ENCODE measurements at regions not wholly inside any gene's neighbourhood (a gene's known extent, or its start where the extent isn't known, plus 50 kb on each side); places are given as distances from the start of the nearest gene placed in this dataset.

- no peak overlapping the region for H3K4me3 ChIP-seq (ENCODE audit: low read depth, low read length)
- TF ChIP-seq, protein P1, sequence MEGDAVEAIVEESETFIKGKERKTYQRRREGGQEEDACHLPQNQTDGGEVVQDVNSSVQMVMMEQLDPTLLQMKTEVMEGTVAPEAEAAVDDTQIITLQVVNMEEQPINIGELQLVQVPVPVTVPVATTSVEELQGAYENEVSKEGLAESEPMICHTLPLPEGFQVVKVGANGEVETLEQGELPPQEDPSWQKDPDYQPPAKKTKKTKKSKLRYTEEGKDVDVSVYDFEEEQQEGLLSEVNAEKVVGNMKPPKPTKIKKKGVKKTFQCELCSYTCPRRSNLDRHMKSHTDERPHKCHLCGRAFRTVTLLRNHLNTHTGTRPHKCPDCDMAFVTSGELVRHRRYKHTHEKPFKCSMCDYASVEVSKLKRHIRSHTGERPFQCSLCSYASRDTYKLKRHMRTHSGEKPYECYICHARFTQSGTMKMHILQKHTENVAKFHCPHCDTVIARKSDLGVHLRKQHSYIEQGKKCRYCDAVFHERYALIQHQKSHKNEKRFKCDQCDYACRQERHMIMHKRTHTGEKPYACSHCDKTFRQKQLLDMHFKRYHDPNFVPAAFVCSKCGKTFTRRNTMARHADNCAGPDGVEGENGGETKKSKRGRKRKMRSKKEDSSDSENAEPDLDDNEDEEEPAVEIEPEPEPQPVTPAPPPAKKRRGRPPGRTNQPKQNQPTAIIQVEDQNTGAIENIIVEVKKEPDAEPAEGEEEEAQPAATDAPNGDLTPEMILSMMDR (IDR thresholded peaks at IDR 0.05; ENCODE audit: low read depth, low read length): no peak
Observed at GRCh38 chr1:25065321-25065721, 135.2 kb upstream of the RUNX3 start.

DNA sequence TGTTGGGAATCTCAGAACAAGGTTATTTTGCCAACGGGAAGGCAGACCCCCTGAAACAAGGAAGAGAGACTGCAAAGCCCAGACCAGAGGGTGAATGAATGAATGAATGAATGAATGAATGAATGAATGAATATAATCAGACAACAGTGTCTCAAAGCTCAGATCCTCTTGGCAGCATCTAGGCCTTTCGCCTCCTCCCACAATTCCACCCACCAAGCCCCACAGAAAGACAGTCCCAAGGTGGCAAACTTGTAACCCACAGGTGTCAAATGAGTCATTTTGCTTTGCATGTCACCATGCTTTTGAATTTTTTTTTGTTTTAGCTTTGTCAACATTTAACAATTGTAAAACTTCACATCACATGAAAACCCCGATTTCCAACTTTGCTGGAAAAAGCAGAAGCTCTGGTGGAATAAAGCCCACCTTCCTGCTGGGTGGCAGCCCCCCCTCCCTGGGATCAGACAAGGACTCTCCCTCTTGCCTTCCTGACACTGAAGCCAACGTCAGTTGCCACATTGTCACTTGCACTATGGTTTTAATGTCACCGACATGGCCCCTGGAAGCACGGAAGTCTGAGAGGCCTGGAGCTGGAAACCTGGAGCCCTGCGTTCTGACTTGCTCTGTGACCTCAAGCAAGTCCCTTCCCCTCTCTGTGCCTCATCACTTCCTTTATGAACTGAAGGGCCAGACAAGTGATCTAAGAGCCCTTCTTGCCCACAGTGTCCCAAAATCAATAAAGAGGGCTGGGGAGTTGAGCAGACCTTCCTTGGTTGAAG is 134.6 kb upstream of the RUNX3 start:
- TF ChIP-seq, protein P1 (IDR thresholded peaks at IDR 0.05; ENCODE audit: low read depth, low read length): no peak
- H3K4me3 ChIP-seq (ENCODE audit: low read depth, low read length): no peak overlapping the region

DNA sequence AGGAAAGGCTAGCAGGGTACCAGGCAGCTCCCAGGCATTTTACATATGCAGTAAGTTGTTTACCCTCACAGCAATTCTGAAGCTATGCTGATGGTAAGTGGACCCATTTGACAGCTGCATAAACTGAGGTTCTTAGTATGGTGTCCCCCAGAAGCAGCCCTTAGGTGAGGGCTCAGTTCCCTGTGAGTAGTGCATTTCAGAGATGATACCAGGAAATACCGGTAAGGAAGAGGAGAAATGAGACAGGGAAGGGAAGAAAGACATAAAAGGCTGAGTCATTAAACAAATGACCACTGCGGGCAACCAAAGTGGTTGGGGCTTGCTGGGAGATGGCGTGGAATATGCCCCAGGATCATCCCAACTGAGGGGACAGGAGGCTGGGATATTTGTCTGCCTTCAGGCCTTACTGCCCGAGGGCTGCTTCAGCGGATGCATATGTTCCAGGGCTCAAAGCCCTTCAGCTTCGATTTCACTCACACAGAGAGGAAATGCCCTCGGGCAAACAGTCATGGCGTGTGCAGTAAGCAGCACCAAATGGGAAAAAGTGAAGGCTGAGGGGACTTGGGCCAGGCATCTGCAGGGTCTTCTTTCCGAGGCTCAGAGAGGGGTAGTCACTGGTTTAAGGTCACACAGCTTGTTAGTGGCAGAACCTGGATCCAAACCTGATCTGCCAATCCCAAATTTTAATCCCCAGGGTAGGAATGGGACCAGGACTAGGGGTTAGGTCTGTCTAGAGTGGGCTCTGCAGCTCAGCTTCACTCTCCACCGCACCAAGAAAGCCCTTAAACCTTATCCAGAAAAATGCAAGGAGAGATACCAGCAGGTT is 133.7 kb upstream of the RUNX3 start:
- TF ChIP-seq, protein P1 (IDR thresholded peaks at IDR 0.05; ENCODE audit: low read depth, low read length): no peak

GRCh38 chr1:25062621-25063255 is 132.7 kb upstream of the RUNX3 start:
- TF ChIP-seq, protein P1 (IDR thresholded peaks at IDR 0.05; ENCODE audit: low read depth, low read length): no peak
- no peak overlapping the region for H3K4me3 ChIP-seq (ENCODE audit: low read depth, low read length)

More for the DNA sequence above, 133.7 kb upstream of the RUNX3 start:
- H3K4me3 ChIP-seq (ENCODE audit: low read depth, low read length): no peak overlapping the region

DNA sequence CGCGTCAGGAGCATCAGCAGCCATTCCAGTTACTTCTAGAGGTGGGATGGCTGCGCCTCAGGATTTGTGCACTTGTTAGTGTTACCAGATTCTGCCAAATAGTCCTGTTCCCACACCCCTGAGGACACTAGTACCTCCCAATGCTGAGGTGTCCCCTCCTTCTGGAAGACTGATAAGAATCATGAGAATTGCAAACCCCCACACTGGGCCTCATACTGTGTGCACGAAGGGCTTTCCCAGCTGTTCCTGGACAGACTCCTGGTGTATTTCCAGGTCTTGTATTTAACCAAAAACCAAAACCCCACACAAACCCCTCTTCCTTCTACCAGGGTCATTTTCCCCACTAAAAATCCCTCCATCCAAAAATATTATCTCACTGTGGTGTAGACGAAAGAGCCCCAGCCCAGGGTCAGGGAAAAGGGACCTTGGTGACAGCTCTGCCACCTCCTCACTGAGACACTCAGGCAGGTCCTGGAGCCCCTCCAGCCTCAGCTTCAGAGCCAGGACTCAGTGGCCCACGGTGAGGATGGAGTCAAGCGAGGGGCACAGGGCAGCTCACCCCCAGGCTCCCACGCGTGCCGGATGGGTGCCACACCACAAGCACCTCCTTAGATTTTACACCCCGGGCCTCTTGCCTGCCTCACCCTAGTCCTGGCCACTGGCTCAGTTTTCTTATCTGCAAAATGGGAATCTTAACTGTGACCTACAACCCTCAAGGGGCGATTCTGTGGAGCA is 131.4 kb upstream of the RUNX3 start:
- TF ChIP-seq, protein P1 (IDR thresholded peaks at IDR 0.05; ENCODE audit: low read depth, low read length): no peak
- no peak overlapping the region for H3K4me3 ChIP-seq (ENCODE audit: low read depth, low read length)

DNA sequence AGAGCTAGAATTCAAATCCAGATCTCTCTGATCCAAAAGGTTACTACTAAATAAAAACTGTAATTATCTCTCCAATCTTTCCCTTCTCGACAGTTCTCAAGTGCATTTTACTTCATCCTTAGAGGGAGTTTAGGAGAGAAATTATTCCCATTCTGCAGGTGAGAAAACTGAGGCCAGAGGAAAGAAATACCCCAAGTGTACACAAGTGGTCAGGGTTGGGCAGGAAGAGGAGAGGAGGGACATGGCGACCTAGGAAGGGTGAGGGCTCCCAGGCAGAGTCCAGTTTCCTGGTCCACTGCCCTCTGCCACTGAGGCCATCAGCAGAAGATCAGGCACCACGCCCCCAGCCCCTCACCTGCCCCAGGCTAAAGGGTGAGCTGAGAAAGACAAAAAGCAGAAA is 127.1 kb upstream of the RUNX3 start:
- TF ChIP-seq, protein P1 (IDR thresholded peaks at IDR 0.05; ENCODE audit: low read depth, low read length): no peak
- H3K4me3 ChIP-seq (ENCODE audit: low read depth, low read length): no peak overlapping the region

Measured in WI38 (cell line).